Neural cell (in vitro differentiated cells): ENCODE measurements at regions not wholly inside any gene's neighbourhood (a gene's known extent, or its start where the extent isn't known, plus 50 kb on each side); places are given as distances from the start of the nearest gene placed in this dataset.

Experiments
- H2AFZ ChIP-seq: fragments of 200-600, 300-800 bp; sonication (generic), shearing (Covaris generic); 2 replicates; pipeline ENCODE4 v1.6.0; 2014; ENCODE audit warnings: low read depth, mild to moderate bottlenecking, antibody characterized with exemption, low read length, moderate library complexity
- H3F3A ChIP-seq: fragments of 200-600 bp; shearing (Covaris generic); 2 replicates; pipeline ENCODE4 v1.6.1; 2016; ENCODE audit warnings: mild to moderate bottlenecking, moderate library complexity, mixed read lengths, antibody characterized with exemption, low read length; ENCODE audit not compliant: insufficient read depth, poor library complexity, severe bottlenecking
- H3K27ac ChIP-seq: fragments of 200-600, 300-800 bp; sonication (generic), shearing (Covaris generic); 2 replicates; pipeline ENCODE4 v1.5.1; 2014; ENCODE audit warnings: mild to moderate bottlenecking, low read length, moderate library complexity
- H3K27me3 ChIP-seq: fragments of 300-800, 200-600 bp; sonication (generic), shearing (Covaris generic); 2 replicates; pipeline ENCODE4 v1.6.0; 2014; ENCODE audit warnings: mild to moderate bottlenecking, low read depth, low read length, moderate library complexity; ENCODE audit not compliant: insufficient read depth
- H3K36me3 ChIP-seq: fragments of 300-800, 200-600 bp; sonication (generic), shearing (Covaris generic); 2 replicates; pipeline ENCODE4 v1.5.1; 2014; ENCODE audit warnings: mild to moderate bottlenecking, antibody characterized with exemption, low read length, moderate library complexity; ENCODE audit not compliant: insufficient read depth
- H3K4me2 ChIP-seq: fragments of 300-800, 200-600 bp; sonication (generic), shearing (Covaris generic); 2 replicates; pipeline ENCODE4 v1.6.0; 2014; ENCODE audit warnings: mild to moderate bottlenecking, low read length
- H3K4me3 ChIP-seq: fragments of 300-800, 200-600 bp; sonication (generic), shearing (Covaris generic); 2 replicates; pipeline ENCODE4 v1.5.1; 2014; ENCODE audit warnings: mild to moderate bottlenecking, low read length, moderate library complexity
- H3K79me2 ChIP-seq: fragments of 200-600 bp; shearing (Covaris generic); replicated peaks from 2 replicates; pipeline ENCODE4 v1.6.0; 2014; ENCODE audit warnings: mild to moderate bottlenecking, low read length, moderate library complexity; ENCODE audit not compliant: insufficient read depth
- H3K9ac ChIP-seq: fragments of 300-800, 200-600 bp; sonication (generic), shearing (Covaris generic); 2 replicates; pipeline ENCODE4 v1.6.1; 2016; ENCODE audit warnings: mild to moderate bottlenecking, low read length, mixed read lengths
- H3K9me2 ChIP-seq: fragments of 200-600 bp; shearing (Covaris generic); 2 replicates; pipeline ENCODE4 v1.6.1; 2016; ENCODE audit warnings: mild to moderate bottlenecking, low read length, mixed read lengths; ENCODE audit not compliant: insufficient read depth
- H3K9me3 ChIP-seq: fragments of 200-600, 300-800 bp; sonication (generic), shearing (Covaris generic); 2 replicates; pipeline ENCODE4 v1.6.1; 2016; ENCODE audit warnings: mild to moderate bottlenecking, mixed run types, low read length, moderate library complexity, mixed read lengths
- H4K20me1 ChIP-seq: fragments of 200-600 bp; shearing (Covaris generic); 2 replicates; pipeline ENCODE4 v1.6.1; 2016; ENCODE audit warnings: mild to moderate bottlenecking, mixed run types; ENCODE audit not compliant: insufficient read depth
- CTCF ChIP-seq: fragments of 450-650 bp; IDR thresholded peaks from 2 replicates; pipeline ENCODE4 v1.5.1; 2014; ENCODE audit warnings: antibody characterized with exemption, mild to moderate bottlenecking, moderate library complexity; ENCODE audit not compliant: poor library complexity, severe bottlenecking
- EP300 ChIP-seq: fragments of 450-650 bp; conservative IDR thresholded peaks from 2 replicates; pipeline ENCODE4 v1.6.1; 2014; ENCODE audit warnings: antibody characterized with exemption, mild to moderate bottlenecking, moderate library complexity; ENCODE audit not compliant: poor library complexity, severe bottlenecking
- EZH2 ChIP-seq: fragments of 200-600, 300-800 bp; shearing (Covaris generic), sonication (generic); IDR thresholded peaks from 2 replicates; pipeline ENCODE4 v1.6.1; 2014; ENCODE audit warnings: antibody characterized with exemption, low read length, borderline replicate concordance, mild to moderate bottlenecking; ENCODE audit not compliant: insufficient read depth, poor library complexity, severe bottlenecking
- MXI1 ChIP-seq: fragments of 450-650 bp; conservative IDR thresholded peaks from 2 replicates; pipeline ENCODE4 v1.6.1; 2014; ENCODE audit warnings: antibody characterized with exemption, mild to moderate bottlenecking; ENCODE audit not compliant: poor library complexity, severe bottlenecking
- POLR2AphosphoS5 ChIP-seq: IDR thresholded peaks from 2 replicates; pipeline ENCODE4 v1.6.1; 2012
- RAD21 ChIP-seq: fragments of 450-650 bp; conservative IDR thresholded peaks from 2 replicates; pipeline ENCODE4 v1.6.1; 2014; ENCODE audit warnings: antibody characterized with exemption, mild to moderate bottlenecking, moderate library complexity
- REST ChIP-seq: IDR thresholded peaks from 2 replicates; pipeline ENCODE4 v1.6.1; 2012; ENCODE audit warnings: borderline replicate concordance
- SMC3 ChIP-seq: fragments of 450-650 bp; conservative IDR thresholded peaks from 2 replicates; pipeline ENCODE4 v1.6.1; 2014; ENCODE audit warnings: antibody characterized with exemption, mild to moderate bottlenecking, moderate library complexity; ENCODE audit not compliant: poor library complexity
- TAF1 ChIP-seq: IDR thresholded peaks from 2 replicates; pipeline ENCODE4 v1.6.1; 2012; ENCODE audit warnings: low read depth

GRCh38 chr10:130902929-130903328 is 408.6 kb downstream of the TCERG1L start:
- Histone ChIP-seq H2AFZ (no peak overlapping the region), H3K9me2 (no peaks in the 10 kb centered on the region), H3K79me2 (no peaks in the 10 kb centered on the region), H3K4me3 (no peak overlapping the region), H3K4me2 (no peak overlapping the region), H3K9ac (no peak overlapping the region), H3K36me3 (no peaks in the 10 kb centered on the region), H3K9me3 (no peaks in the 10 kb centered on the region), H3K27ac (no peak overlapping the region), H3K27me3 (no peaks in the 10 kb centered on the region), H3F3A (no peaks in the 10 kb centered on the region), H4K20me1 (no peaks in the 10 kb centered on the region)
- TF ChIP-seq EP300 (no peak), MXI1 (no peak), TAF1 (no peak), RAD21 (no peak), CTCF (no peak), POLR2AphosphoS5 (no peak), EZH2 (no peak), REST (no peak), SMC3 (no peak)

- H3K9ac ChIP-seq: no peak overlapping the region
Measured at GRCh38 chr10:130904676-130905075, 406.8 kb downstream of the TCERG1L start.

GRCh38 chr10:130905386-130905785 is 406.1 kb downstream of the TCERG1L start:
- H3K9ac ChIP-seq: no peak overlapping the region
- no peaks in the 10 kb centered on the region for H3K27me3 ChIP-seq
- H3K4me2 ChIP-seq: no peak overlapping the region
- H3K27ac ChIP-seq: no peak overlapping the region
- no peak overlapping the region for H3K4me3 ChIP-seq
- H4K20me1 ChIP-seq: no peaks in the 10 kb centered on the region
- no peak for TF ChIP-seq MXI1
- no peak for TF ChIP-seq CTCF
- TF ChIP-seq RAD21: no peak
- TF ChIP-seq POLR2AphosphoS5: no peak
- TF ChIP-seq EP300: no peak
- TF ChIP-seq EZH2: no peak
- TF ChIP-seq REST: no peak
- TF ChIP-seq SMC3: no peak
- H3K9me3 ChIP-seq: no peaks in the 10 kb centered on the region
- no peaks in the 10 kb centered on the region for H3F3A ChIP-seq
- H3K9me2 ChIP-seq: no peaks in the 10 kb centered on the region
- no peaks in the 10 kb centered on the region for H3K79me2 ChIP-seq
- no peak overlapping the region for H2AFZ ChIP-seq
- H3K36me3 ChIP-seq: no peaks in the 10 kb centered on the region

More at GRCh38 chr10:130904676-130905075, 406.8 kb downstream of the TCERG1L start:
- H3K27me3 ChIP-seq: no peaks in the 10 kb centered on the region
- H3F3A ChIP-seq: no peaks in the 10 kb centered on the region
- H3K4me2 ChIP-seq: no peak overlapping the region
- H3K9me3 ChIP-seq: no peaks in the 10 kb centered on the region
- no peak overlapping the region for H3K4me3 ChIP-seq
- no peaks in the 10 kb centered on the region for H4K20me1 ChIP-seq
- TF ChIP-seq POLR2AphosphoS5: no peak
- TF ChIP-seq TAF1: no peak
- no peak overlapping the region for H2AFZ ChIP-seq
- no peaks in the 10 kb centered on the region for H3K36me3 ChIP-seq
- no peak overlapping the region for H3K27ac ChIP-seq
- H3K79me2 ChIP-seq: no peaks in the 10 kb centered on the region
- no peaks in the 10 kb centered on the region for H3K9me2 ChIP-seq
